GM13976 (cell line): ENCODE measurements at regions not wholly inside any gene's neighbourhood (a gene's known extent, or its start where the extent isn't known, plus 50 kb on each side); places are given as distances from the start of the nearest gene placed in this dataset.

Source experiments
- DNase-seq: peaks from one replicate; pipeline ENCODE4 v3.0.0; 2012; ENCODE audit warnings: low spot score
- CTCF ChIP-seq: IDR thresholded peaks from 2 replicates; pipeline ENCODE4 v1.5.1; 2012; ENCODE audit warnings: borderline replicate concordance, mild to moderate bottlenecking; ENCODE audit not compliant: insufficient read depth; ENCODE audit errors: extremely low read depth, missing control alignments, control extremely low read depth
- in situ Hi-C: fragments of 300-500 bp; cut with MboI; formaldehyde crosslinking; loops from one replicate; pipeline ENCODE4 v1.12.0; 2022; ENCODE audit warnings: low sequenced_read_pairs, mixed read lengths, inconsistent platforms; ENCODE audit not compliant: unreplicated experiment

GRCh38 chr5:39662945-39663344, 238.2 kb upstream of the DAB2 start:
- in situ Hi-C loops = no loop called here
- no peak for DNase-seq
- no peak for TF ChIP-seq CTCF

- in situ Hi-C loops = no loop called here
- TF ChIP-seq CTCF = no peak
- no peak for DNase-seq
These were observed 236.4 kb upstream of the DAB2 start for GRCh38 chr5:39661026-39661779.

- in situ Hi-C loops = no loop called here
- no peak for DNase-seq
- TF ChIP-seq CTCF = no peak
These were observed 235.2 kb upstream of the DAB2 start for GRCh38 chr5:39660020-39660419.

- DNase-seq = no peak
- no peak for TF ChIP-seq CTCF
- in situ Hi-C loops = no loop called here
These were observed 234.1 kb upstream of the DAB2 start for GRCh38 chr5:39658866-39659265.

DNA sequence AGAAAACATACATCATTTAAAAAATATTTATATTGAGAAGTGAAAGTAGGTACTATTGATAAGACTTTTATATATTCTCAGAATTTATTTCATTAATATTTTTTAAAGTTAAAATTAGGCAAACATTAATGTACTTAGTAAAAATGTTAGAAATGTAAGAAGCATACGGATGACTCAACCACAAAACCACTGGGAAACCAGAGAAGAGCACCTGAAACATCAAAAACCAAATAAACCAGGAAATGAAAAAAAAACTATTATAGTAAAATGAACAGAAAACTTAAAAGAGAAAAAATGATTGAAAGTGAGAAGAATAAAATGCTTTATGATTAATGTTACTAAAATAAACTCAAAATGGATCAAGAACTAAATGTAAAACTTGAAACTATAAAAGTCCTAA, 233.2 kb upstream of the DAB2 start:
- no peak for TF ChIP-seq CTCF
- no peak for DNase-seq
- in situ Hi-C loops = no loop called here

GRCh38 chr5:39656600-39656999, 231.8 kb upstream of the DAB2 start:
- in situ Hi-C loops = no loop called here
- no peak for TF ChIP-seq CTCF
- DNase-seq = no peak
